H1 (cell line): ENCODE measurements at regions not wholly inside any gene's neighbourhood (a gene's known extent, or its start where the extent isn't known, plus 50 kb on each side); places are given as distances from the start of the nearest gene placed in this dataset.

Experiments used
- CTCF ChIA-PET: fragments of 300-600 bp; sonication (Branson Sonifier 250); formaldehyde crosslinking; loops from one replicate; lab custom pipeline; 2021; ENCODE audit not compliant: partially characterized antibody; lab: Charles Lee
- POLR2A ChIA-PET: fragments of 300-600 bp; sonication (Branson Sonifier 250); formaldehyde crosslinking; loops from one replicate; lab custom pipeline; 2021; ENCODE audit warnings: inconsistent platforms; ENCODE audit not compliant: partially characterized antibody; lab: Charles Lee
- DNase-seq, 2 experiments: peaks; one replicate each; pipeline versions ENCODE4 v3.0.0 to v3.0.0-alpha.2; 2010 to 2022; ENCODE audit warnings: low spot score in 2 of 2, low read depth in 1 of 2, mixed read lengths in 1 of 2
- FAIRE-seq: peaks from 2 replicates; lab custom pipeline; 2011; peaks lifted over from hg19 to GRCh38; lab: Jason Lieb, UNC
- H2AFZ ChIP-seq: 2 replicates; pipeline ENCODE4 v1.8.1; 2012; ENCODE audit warnings: low read length, inconsistent platforms
- H2AK5ac ChIP-seq: 2 replicates; pipeline ENCODE4 v1.6.1; 2013; ENCODE audit warnings: low read depth, low read length
- H2BK120ac ChIP-seq: replicated peaks from 2 replicates; pipeline ENCODE3; 2013; ENCODE audit warnings: low read depth, low read length, inconsistent platforms
- H2BK12ac ChIP-seq: 2 replicates; pipeline ENCODE4 v1.6.1; 2013; ENCODE audit warnings: low read depth, low read length
- H2BK15ac ChIP-seq: 2 replicates; pipeline ENCODE4 v1.6.1; 2013; ENCODE audit warnings: low read length
- H2BK20ac ChIP-seq: 2 replicates; pipeline ENCODE4 v1.6.1; 2013; ENCODE audit warnings: low read length
- H2BK5ac ChIP-seq: 2 replicates; pipeline ENCODE4 v1.6.1; 2013; ENCODE audit warnings: low read depth, low read length
- H3K14ac ChIP-seq: 2 replicates; pipeline ENCODE4 v1.6.1; 2013; ENCODE audit warnings: inconsistent platforms; ENCODE audit not compliant: insufficient read length
- H3K18ac ChIP-seq: 2 replicates; pipeline ENCODE4 v1.6.1; 2013; ENCODE audit warnings: low read length; ENCODE audit errors: extremely low read depth
- H3K23ac ChIP-seq: 2 replicates; pipeline ENCODE4 v1.6.1; 2013; ENCODE audit warnings: inconsistent platforms; ENCODE audit not compliant: insufficient read length
- H3K23me2 ChIP-seq: 2 replicates; pipeline ENCODE4 v1.6.1; 2013; ENCODE audit warnings: low read depth, low read length
- H3K27ac ChIP-seq: 2 replicates; pipeline ENCODE4 v1.6.1; 2011; ENCODE audit warnings: low read depth, low read length, inconsistent platforms
- H3K27me3 ChIP-seq, 4 experiments: replicated peaks in 1 of 4; 1 replicate in 1 of 4; 2 replicates in 3 of 4; pipeline versions ENCODE4 v1.6.1 to v1.8.1; 2011 to 2013; ENCODE audit warnings: low read length in 3 of 4, mild to moderate bottlenecking in 3 of 4, inconsistent platforms in 2 of 4, mixed read lengths in 2 of 4, moderate library complexity in 1 of 4; ENCODE audit not compliant: control insufficient read depth in 3 of 4, insufficient read depth in 3 of 4; ENCODE audit errors: extremely low read depth in 1 of 4
- H3K36me3 ChIP-seq, 4 experiments: 2 replicates each; pipeline versions ENCODE4 v1.6.1 to v1.8.1; 2011 to 2013; ENCODE audit warnings: mild to moderate bottlenecking in 4 of 4, low read length in 3 of 4, moderate library complexity in 2 of 4, control low read depth in 1 of 4, inconsistent platforms in 1 of 4; ENCODE audit not compliant: insufficient read depth in 4 of 4, control insufficient read depth in 2 of 4
- H3K4ac ChIP-seq: replicated peaks from 2 replicates; pipeline ENCODE3; 2013; ENCODE audit warnings: low read length, low read depth, mixed read lengths, inconsistent platforms; ENCODE audit not compliant: insufficient read length
- H3K4me1 ChIP-seq, 4 experiments: replicated peaks in 1 of 4; 1 replicate in 1 of 4; 2 replicates in 3 of 4; pipeline versions ENCODE4 v1.6.1 to v1.8.1; 2011 to 2013; ENCODE audit warnings: low read length in 3 of 4, inconsistent platforms in 2 of 4, mixed read lengths in 1 of 4; ENCODE audit not compliant: insufficient read depth in 4 of 4, control insufficient read depth in 3 of 4
- H3K4me2 ChIP-seq, 2 experiments: 2 replicates each; pipeline versions ENCODE4 v1.6.1 to v1.8.1; 2011 to 2013; ENCODE audit warnings: low read depth in 2 of 2, low read length in 2 of 2, control low read depth in 1 of 2, inconsistent platforms in 1 of 2, mild to moderate bottlenecking in 1 of 2; ENCODE audit not compliant: insufficient read depth in 1 of 2
- H3K4me3 ChIP-seq, 4 experiments: fragments of 200-600, 300-600 bp in 1 of 4; sonication (generic), shearing (Covaris generic), sonication (Bioruptor Twin) in 1 of 4; 2 replicates each; pipeline versions ENCODE4 v1.5.1 to v1.8.1; 2011 to 2016; ENCODE audit warnings: low read length in 4 of 4, low read depth in 3 of 4, control low read depth in 2 of 4, inconsistent platforms in 2 of 4, mild to moderate bottlenecking in 2 of 4, mixed read lengths in 1 of 4, moderate library complexity in 1 of 4; ENCODE audit not compliant: insufficient read depth in 2 of 4; ENCODE audit errors: extremely low read depth in 1 of 4
- H3K56ac ChIP-seq: replicated peaks from 2 replicates; pipeline ENCODE3; 2013; ENCODE audit warnings: low read depth, mild to moderate bottlenecking, mixed read lengths, low read length, inconsistent platforms; ENCODE audit not compliant: insufficient read length
- H3K79me1 ChIP-seq: 2 replicates; pipeline ENCODE4 v1.6.1; 2013; ENCODE audit warnings: low read depth, low read length, control low read depth
- H3K79me2 ChIP-seq, 2 experiments: 2 replicates each; pipeline versions ENCODE4 v1.6.1 to v1.8.1; 2012 to 2013; ENCODE audit warnings: low read length in 2 of 2, mild to moderate bottlenecking in 2 of 2, inconsistent platforms in 1 of 2; ENCODE audit not compliant: insufficient read depth in 2 of 2, control insufficient read depth in 1 of 2
- H3K9ac ChIP-seq, 4 experiments: replicated peaks in 1 of 4; 1 replicate in 1 of 4; 2 replicates in 3 of 4; pipeline versions ENCODE4 v1.6.1 to v1.8.1; 2011 to 2013; ENCODE audit warnings: low read depth in 3 of 4, low read length in 3 of 4, control low read depth in 2 of 4, mild to moderate bottlenecking in 2 of 4, moderate library complexity in 2 of 4, inconsistent platforms in 1 of 4; ENCODE audit errors: extremely low read depth in 1 of 4
- H3K9me3 ChIP-seq, 2 experiments: 2 replicates each; pipeline versions ENCODE4 v1.6.1 to v1.8.1; 2012 to 2013; ENCODE audit warnings: mild to moderate bottlenecking in 2 of 2, moderate library complexity in 2 of 2, control low read depth in 1 of 2, inconsistent platforms in 1 of 2, low read depth in 1 of 2, low read length in 1 of 2, mixed read lengths in 1 of 2; ENCODE audit not compliant: insufficient read depth in 2 of 2
- H4K20me1 ChIP-seq, 2 experiments: replicated peaks in 1 of 2; 2 replicates each; pipeline versions ENCODE3 to v1.8.1; 2011 to 2013; ENCODE audit warnings: inconsistent platforms in 2 of 2, low read length in 2 of 2, mild to moderate bottlenecking in 1 of 2; ENCODE audit not compliant: insufficient read depth in 2 of 2, control insufficient read depth in 1 of 2
- H4K5ac ChIP-seq: 2 replicates; pipeline ENCODE4 v1.6.1; 2013; ENCODE audit warnings: low read length, low read depth, mixed read lengths, inconsistent platforms; ENCODE audit not compliant: insufficient read length
- H4K8ac ChIP-seq: 2 replicates; pipeline ENCODE4 v1.8.0; 2013; ENCODE audit warnings: mild to moderate bottlenecking, moderate library complexity, low read length, inconsistent platforms; ENCODE audit not compliant: insufficient read depth; ENCODE audit errors: extremely low read depth
- H4K91ac ChIP-seq: replicated peaks from 2 replicates; pipeline ENCODE3; 2013; ENCODE audit warnings: low read length, mixed read lengths, inconsistent platforms; ENCODE audit not compliant: insufficient read length
- ATF3 ChIP-seq: IDR thresholded peaks from 2 replicates; pipeline ENCODE4 v1.6.1; 2011; ENCODE audit warnings: low read depth, mild to moderate bottlenecking, low read length; ENCODE audit not compliant: insufficient read depth
- HDAC6 ChIP-seq: IDR thresholded peaks from one replicate; pipeline ENCODE4 v1.7.1; 2012; ENCODE audit warnings: low read depth, mild to moderate bottlenecking, inconsistent platforms, low read length, moderate library complexity
- KDM4A ChIP-seq: IDR thresholded peaks from one replicate; pipeline ENCODE4 v1.7.1; 2012; ENCODE audit warnings: low read depth, mild to moderate bottlenecking, moderate library complexity, low read length, inconsistent platforms; ENCODE audit not compliant: severe bottlenecking
- POLR2A ChIP-seq, 2 experiments: IDR thresholded peaks; 1 replicate in 1 of 2; 2 replicates in 1 of 2; pipeline ENCODE4 v1.6.1; 2011; ENCODE audit warnings: low read depth in 2 of 2, low read length in 2 of 2, mild to moderate bottlenecking in 2 of 2; ENCODE audit errors: control extremely low read depth in 1 of 2
- SUZ12 ChIP-seq: fragments of 200-600 bp; sonication (generic); IDR thresholded peaks from 2 replicates; pipeline ENCODE4 v1.6.1; 2012; ENCODE audit warnings: mild to moderate bottlenecking, inconsistent platforms, low read length, moderate library complexity, mixed read lengths
- WGBS, 2 experiments: shearing (Covaris generic) in 1 of 2; methylation state at CpG; one replicate each; pipeline versions ENCODE4 v1.1.6 to v1.1.7; 2013 to 2015; ENCODE audit warnings: low lambda C conversion rate in 2 of 2, mixed read lengths in 2 of 2, inconsistent platforms in 1 of 2, low coverage in 1 of 2, missing lambda C conversion rate in 1 of 2; ENCODE audit not compliant: insufficient replicate concordance in 2 of 2, insufficient coverage in 1 of 2, insufficient read length in 1 of 2; ENCODE audit errors: extremely low coverage in 1 of 2, missing lambda C conversion rate in 1 of 2; 5-methylcytosine and 5-hydroxymethylcytosine counted together
- TF ChIP-seq, protein P1 (sequence below): IDR thresholded peaks from 2 replicates; pipeline ENCODE4 v1.6.1; 2012; ENCODE audit warnings: inconsistent platforms

- H3K4me2 ChIP-seq: no peak overlapping the region
- no peak overlapping the region for H3K27ac ChIP-seq
- H3K36me3 ChIP-seq: no peaks in the 10 kb centered on the region
- no peak overlapping the region for H3K56ac ChIP-seq
- H3K79me2 ChIP-seq: no peaks in the 10 kb centered on the region
- no peak overlapping the region for H2BK120ac ChIP-seq
- no peak overlapping the region for H4K8ac ChIP-seq
- H2BK5ac ChIP-seq: no peak overlapping the region
- H3K27me3 ChIP-seq: no peaks in the 10 kb centered on the region
- no peak overlapping the region for H2AK5ac ChIP-seq
- ChIA-PET CTCF (interaction anchor here (1.6 kb wide), 1 partner anchor 603 kb away, joined by 3 read pairs; no protein-coding TSS in a partner anchor), POLR2A (no interaction called here)
- H2AFZ ChIP-seq: peak overlapping the region; percentile 21; the same call in 1 of the 2 replicates
- H3K79me1 ChIP-seq: no peaks in the 10 kb centered on the region
- no peak overlapping the region for H3K14ac ChIP-seq
- DNase-seq: no peak
- no peak overlapping the region for H4K91ac ChIP-seq
- no peaks in the 10 kb centered on the region for H3K9me3 ChIP-seq
- no peak overlapping the region for H3K9ac ChIP-seq
- H3K23me2 ChIP-seq: no peaks in the 10 kb centered on the region
- no peak for FAIRE-seq
- no peak overlapping the region for H4K5ac ChIP-seq
- no peak overlapping the region for H3K23ac ChIP-seq
- H3K4me1 ChIP-seq: no peaks in the 10 kb centered on the region
- WGBS, 2 experiments: 97% methylated on average over 3 of the region's 3 CpGs; no CpG with 5 or more reads in 1 of the 2 experiments
- H3K4me3 ChIP-seq: no peak overlapping the region
- no peak overlapping the region for H3K4ac ChIP-seq
- H4K20me1 ChIP-seq: no peaks in the 10 kb centered on the region
- no peak overlapping the region for H2BK15ac ChIP-seq
- no peak overlapping the region for H2BK20ac ChIP-seq
- no peak overlapping the region for H2BK12ac ChIP-seq
- no peak overlapping the region for H3K18ac ChIP-seq
- TF ChIP-seq KDM4A (no peak), ATF3 (no peak), SUZ12 (no peak), HDAC6 (no peak), POLR2A (IDR thresholded peaks at IDR 0.05; ENCODE audit: control extremely low read depth in 1 of 2, low read depth in 2 of 2, low read length in 2 of 2) (no peak)
- TF ChIP-seq, protein P1, sequence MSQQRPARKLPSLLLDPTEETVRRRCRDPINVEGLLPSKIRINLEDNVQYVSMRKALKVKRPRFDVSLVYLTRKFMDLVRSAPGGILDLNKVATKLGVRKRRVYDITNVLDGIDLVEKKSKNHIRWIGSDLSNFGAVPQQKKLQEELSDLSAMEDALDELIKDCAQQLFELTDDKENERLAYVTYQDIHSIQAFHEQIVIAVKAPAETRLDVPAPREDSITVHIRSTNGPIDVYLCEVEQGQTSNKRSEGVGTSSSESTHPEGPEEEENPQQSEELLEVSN: no peak
- TF ChIP-seq, all 59 proteins: peak for 0
These were observed 609.0 kb upstream of the CNTN5 start for GRCh38 chr11:98411777-98412176.
